ENCODE measurements at regions not wholly inside any gene's neighbourhood (a gene's known extent, or its start where the extent isn't known, plus 50 kb on each side); places are given as distances from the start of the nearest gene placed in this dataset.
A peak's percentile ranks its signal among the peaks of the same experiment; 100 is the strongest.

DNA sequence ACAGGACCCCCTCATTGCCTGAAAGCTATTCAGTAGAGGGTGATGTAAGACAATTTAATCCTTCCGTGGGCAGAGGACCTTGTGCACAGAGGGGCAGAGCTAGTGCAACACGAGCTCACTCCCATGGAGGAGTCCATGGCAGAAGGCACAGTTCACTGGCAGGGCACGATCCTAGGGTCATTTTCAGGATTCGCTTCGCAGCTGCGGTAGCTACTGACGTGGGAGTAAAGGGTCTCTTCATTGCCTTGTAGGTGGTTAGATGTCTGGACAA, 207.8 kb downstream of the FOXO1 start:
- no peak overlapping the region for H3K4me3 ChIP-seq (ENCODE audit: low read depth, low read length, poor library complexity, severe bottlenecking)
- TF ChIP-seq, protein P1, sequence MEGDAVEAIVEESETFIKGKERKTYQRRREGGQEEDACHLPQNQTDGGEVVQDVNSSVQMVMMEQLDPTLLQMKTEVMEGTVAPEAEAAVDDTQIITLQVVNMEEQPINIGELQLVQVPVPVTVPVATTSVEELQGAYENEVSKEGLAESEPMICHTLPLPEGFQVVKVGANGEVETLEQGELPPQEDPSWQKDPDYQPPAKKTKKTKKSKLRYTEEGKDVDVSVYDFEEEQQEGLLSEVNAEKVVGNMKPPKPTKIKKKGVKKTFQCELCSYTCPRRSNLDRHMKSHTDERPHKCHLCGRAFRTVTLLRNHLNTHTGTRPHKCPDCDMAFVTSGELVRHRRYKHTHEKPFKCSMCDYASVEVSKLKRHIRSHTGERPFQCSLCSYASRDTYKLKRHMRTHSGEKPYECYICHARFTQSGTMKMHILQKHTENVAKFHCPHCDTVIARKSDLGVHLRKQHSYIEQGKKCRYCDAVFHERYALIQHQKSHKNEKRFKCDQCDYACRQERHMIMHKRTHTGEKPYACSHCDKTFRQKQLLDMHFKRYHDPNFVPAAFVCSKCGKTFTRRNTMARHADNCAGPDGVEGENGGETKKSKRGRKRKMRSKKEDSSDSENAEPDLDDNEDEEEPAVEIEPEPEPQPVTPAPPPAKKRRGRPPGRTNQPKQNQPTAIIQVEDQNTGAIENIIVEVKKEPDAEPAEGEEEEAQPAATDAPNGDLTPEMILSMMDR (IDR thresholded peaks at IDR 0.05; ENCODE audit: low read length) = no peak
- no peak for TF ChIP-seq EZH2 (IDR thresholded peaks at IDR 0.05; ENCODE audit: borderline replicate concordance, low read length)
- H3K4me2 ChIP-seq (ENCODE audit: low read length) = no peak overlapping the region; the same call in 1 of the 2 replicates

GRCh38 chr13:40460116-40460515, 206.3 kb downstream of the FOXO1 start:
- Histone ChIP-seq H3K9me2 (ENCODE audit: low read depth, low read length) (no peaks in the 10 kb centered on the region), H3K9ac (ENCODE audit: low read length) (no peak overlapping the region), H3K36me3 (ENCODE audit: insufficient read depth, low read length) (peaks cover 18% of the 10 kb centered on the region), H3K9me3 (ENCODE audit: low read length) (peaks cover 7% of the 10 kb centered on the region), H4K20me1 (ENCODE audit: insufficient read depth, low read length) (no peaks in the 10 kb centered on the region), H3K4me3 (ENCODE audit: low read depth, low read length, poor library complexity, severe bottlenecking) (no peak overlapping the region), H3K27me3 (ENCODE audit: insufficient read depth, low read length) (no peaks in the 10 kb centered on the region), H3F3A (ENCODE audit: insufficient read depth, low read length) (no peaks in the 10 kb centered on the region), H3K4me2 (ENCODE audit: low read length) (no peak overlapping the region), H3K79me2 (ENCODE audit: insufficient read depth, low read length) (no peaks in the 10 kb centered on the region), H3K27ac (ENCODE audit: low read depth, low read length, poor library complexity, severe bottlenecking) (no peak overlapping the region), H2AFZ (ENCODE audit: low read length) (no peak overlapping the region), H3K4me1 (ENCODE audit: insufficient read depth, low read length, severe bottlenecking) (peaks cover 47% of the 10 kb centered on the region)
- TF ChIP-seq, protein P1 (IDR thresholded peaks at IDR 0.05; ENCODE audit: low read length) = no peak
- no peak for TF ChIP-seq EZH2 (IDR thresholded peaks at IDR 0.05; ENCODE audit: borderline replicate concordance, low read length)

More for the DNA sequence above, 207.8 kb downstream of the FOXO1 start:
- Histone ChIP-seq H3K9me2 (ENCODE audit: low read depth, low read length) (no peaks in the 10 kb centered on the region), H3K9me3 (ENCODE audit: low read length) (peaks cover 4% of the 10 kb centered on the region), H3K27me3 (ENCODE audit: insufficient read depth, low read length) (no peaks in the 10 kb centered on the region), H3F3A (ENCODE audit: insufficient read depth, low read length) (no peaks in the 10 kb centered on the region), H3K79me2 (ENCODE audit: insufficient read depth, low read length) (no peaks in the 10 kb centered on the region), H4K20me1 (ENCODE audit: insufficient read depth, low read length) (no peaks in the 10 kb centered on the region), H3K4me1 (ENCODE audit: insufficient read depth, low read length, severe bottlenecking) (peaks cover 33% of the 10 kb centered on the region), H3K36me3 (ENCODE audit: insufficient read depth, low read length) (peaks cover 3% of the 10 kb centered on the region; the same call in 1 of the 2 replicates), H2AFZ (ENCODE audit: low read length) (no peak overlapping the region), H3K9ac (ENCODE audit: low read length) (no peak overlapping the region), H3K27ac (ENCODE audit: low read depth, low read length, poor library complexity, severe bottlenecking) (peak overlapping the region; percentile 4)

DNA sequence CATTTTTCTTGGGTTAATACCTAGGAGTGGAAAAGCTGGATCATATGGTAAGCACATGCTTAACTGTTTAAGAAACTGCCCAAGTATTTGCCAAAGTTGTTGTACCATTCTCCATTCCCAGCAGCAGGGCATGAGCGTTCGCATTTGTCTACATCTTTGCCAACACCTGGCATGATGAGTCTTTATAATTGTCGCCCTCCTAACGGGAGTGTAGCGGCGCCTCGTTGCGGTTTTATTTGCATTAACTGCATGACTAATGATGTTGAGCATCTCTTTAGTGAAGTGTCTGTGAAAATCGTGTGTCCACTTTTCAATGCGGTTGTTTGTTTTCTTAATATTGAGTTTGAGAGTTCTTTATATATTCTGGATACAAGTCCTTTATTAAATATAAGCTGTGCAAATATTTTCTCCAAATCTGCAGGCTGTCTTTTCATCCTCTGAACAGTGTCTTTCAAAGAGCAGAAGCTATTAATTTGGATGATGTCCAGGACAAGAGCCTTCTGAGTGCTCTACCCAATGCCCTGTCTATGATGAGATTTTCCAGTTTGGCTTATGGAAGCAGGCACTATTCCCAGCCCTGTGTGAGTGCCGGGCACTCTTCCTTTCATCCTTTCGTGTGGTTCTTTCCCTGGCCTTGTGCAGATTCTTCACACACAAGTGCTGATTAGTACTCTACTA, 202.0 kb downstream of the FOXO1 start:
- no peak overlapping the region for H2AFZ ChIP-seq (ENCODE audit: low read length)
- H3K27me3 ChIP-seq (ENCODE audit: insufficient read depth, low read length) = no peaks in the 10 kb centered on the region
- no peaks in the 10 kb centered on the region for H3K9me2 ChIP-seq (ENCODE audit: low read depth, low read length)
- peaks cover 7% of the 10 kb centered on the region for H3K9me3 ChIP-seq (ENCODE audit: low read length)
- H3K27ac ChIP-seq (ENCODE audit: low read depth, low read length, poor library complexity, severe bottlenecking) = peak overlapping the region; percentile 77
- H3K4me1 ChIP-seq (ENCODE audit: insufficient read depth, low read length, severe bottlenecking) = peaks cover 18% of the 10 kb centered on the region
- no peak for TF ChIP-seq EZH2 (IDR thresholded peaks at IDR 0.05; ENCODE audit: borderline replicate concordance, low read length)
- TF ChIP-seq, protein P1 (IDR thresholded peaks at IDR 0.05; ENCODE audit: low read length) = no peak
- H3K79me2 ChIP-seq (ENCODE audit: insufficient read depth, low read length) = no peaks in the 10 kb centered on the region
- H3K9ac ChIP-seq (ENCODE audit: low read length) = peak overlapping the region; percentile 30; the same call in 1 of the 2 replicates
- H3K4me2 ChIP-seq (ENCODE audit: low read length) = no peak overlapping the region; the same call in 1 of the 2 replicates
- H3K4me3 ChIP-seq (ENCODE audit: low read depth, low read length, poor library complexity, severe bottlenecking) = no peak overlapping the region
- H4K20me1 ChIP-seq (ENCODE audit: insufficient read depth, low read length) = no peaks in the 10 kb centered on the region
- H3K36me3 ChIP-seq (ENCODE audit: insufficient read depth, low read length) = peaks cover 46% of the 10 kb centered on the region
- H3F3A ChIP-seq (ENCODE audit: insufficient read depth, low read length) = no peaks in the 10 kb centered on the region
